ENCODE measurements at regions not wholly inside any gene's neighbourhood (a gene's known extent, or its start where the extent isn't known, plus 50 kb on each side); places are given as distances from the start of the nearest gene placed in this dataset.
"Not testable (repeated sequence)": the region's sequence is repeated elsewhere in the genome, so short reads cannot be mapped to it uniquely, and the experiment has no call there.

GRCh38 chr3:166810741-166811445 is 569.2 kb downstream of the ZBBX start:
- no peak for DNase-seq

- no peak for DNase-seq
Measured at GRCh38 chr3:166809520-166809919, 570.6 kb downstream of the ZBBX start.

GRCh38 chr3:166788936-166789335 is 591.2 kb downstream of the ZBBX start:
- DNase-seq, result no peak

- DNase-seq, result no peak
Measured at GRCh38 chr3:166785876-166786275, 594.2 kb downstream of the ZBBX start.

- no peak for DNase-seq
Measured at GRCh38 chr3:166783206-166783605, 596.9 kb downstream of the ZBBX start.

- DNase-seq, result no peak
Measured at GRCh38 chr3:166764698-166765318, 615.3 kb downstream of the ZBBX start.

GRCh38 chr3:166759736-166760513 is 620.2 kb downstream of the ZBBX start:
- DNase-seq, result no peak

- DNase-seq, result no peak
Measured at GRCh38 chr3:166752214-166752613, 627.9 kb downstream of the ZBBX start.

GRCh38 chr3:166743481-166744134 is 636.5 kb downstream of the ZBBX start:
- DNase-seq, result no peak

- DNase-seq, result no peak
Measured at GRCh38 chr3:166734734-166735133, 645.4 kb downstream of the ZBBX start.

GRCh38 chr3:166731701-166732100 is 648.4 kb downstream of the ZBBX start:
- no peak for DNase-seq

GRCh38 chr3:166721466-166721865 is 658.6 kb downstream of the ZBBX start:
- no peak for DNase-seq

- DNase-seq, result no peak
Measured at GRCh38 chr3:166714206-166714605, 665.9 kb downstream of the ZBBX start.

GRCh38 chr3:166713787-166714186 is 666.3 kb downstream of the ZBBX start:
- no peak for DNase-seq

GRCh38 chr3:166706094-166706493 is 674.0 kb downstream of the ZBBX start:
- DNase-seq, result no peak

GRCh38 chr3:166697495-166697894 is 682.6 kb downstream of the ZBBX start:
- no peak for DNase-seq

GRCh38 chr3:166696103-166696502 is 684.0 kb downstream of the ZBBX start:
- no peak for DNase-seq

- no peak for DNase-seq
Measured at GRCh38 chr3:166688665-166689064, 691.4 kb downstream of the ZBBX start.

GRCh38 chr3:166685246-166685645 is 694.9 kb downstream of the ZBBX start:
- no peak for DNase-seq

- not testable (repeated sequence) for DNase-seq
Measured at GRCh38 chr3:166684077-166684476, 696.0 kb downstream of the ZBBX start.

- DNase-seq, result no peak
Measured at GRCh38 chr3:166669781-166670180, 710.3 kb downstream of the ZBBX start.

- no peak for DNase-seq
Measured at GRCh38 chr3:166663194-166663593, 716.9 kb downstream of the ZBBX start.

- no peak for DNase-seq
Measured at GRCh38 chr3:166661621-166662020, 718.5 kb downstream of the ZBBX start.

Measured in NCI-H446 (cell line).